GM10266 (cell line): ENCODE measurements at regions not wholly inside any gene's neighbourhood (a gene's known extent, or its start where the extent isn't known, plus 50 kb on each side); places are given as distances from the start of the nearest gene placed in this dataset.

Experiments
- DNase-seq: peaks from one replicate; pipeline ENCODE4 v3.0.0; 2012; ENCODE audit errors: extremely low spot score
- TF ChIP-seq, protein P1 (sequence below): IDR thresholded peaks from 2 replicates; pipeline ENCODE4 v1.5.1; 2012; ENCODE audit warnings: mild to moderate bottlenecking, low read depth; ENCODE audit not compliant: control insufficient read depth, insufficient read depth; ENCODE audit errors: missing control alignments

DNA sequence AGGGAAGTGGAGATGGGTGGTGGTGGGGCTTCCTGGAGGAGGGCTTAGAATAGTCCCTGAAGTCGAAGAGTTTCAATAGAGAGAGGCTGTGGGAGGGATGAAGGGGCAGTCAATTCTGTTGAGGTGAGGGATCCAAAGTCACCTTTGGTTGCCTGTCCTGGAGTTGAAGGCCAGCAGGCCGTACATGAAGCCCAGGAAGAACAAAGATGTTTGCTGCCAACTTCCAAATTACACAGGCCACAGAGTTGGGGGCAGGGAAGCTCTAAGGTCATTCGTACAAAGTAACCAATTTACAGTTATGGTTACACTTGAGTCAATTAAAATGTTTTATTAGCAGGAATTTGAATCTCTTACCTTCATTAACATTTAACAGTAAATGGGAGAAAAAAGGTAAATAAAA lies 77.9 kb downstream of the FOXB1 start:
- no peak for DNase-seq
- TF ChIP-seq, protein P1, sequence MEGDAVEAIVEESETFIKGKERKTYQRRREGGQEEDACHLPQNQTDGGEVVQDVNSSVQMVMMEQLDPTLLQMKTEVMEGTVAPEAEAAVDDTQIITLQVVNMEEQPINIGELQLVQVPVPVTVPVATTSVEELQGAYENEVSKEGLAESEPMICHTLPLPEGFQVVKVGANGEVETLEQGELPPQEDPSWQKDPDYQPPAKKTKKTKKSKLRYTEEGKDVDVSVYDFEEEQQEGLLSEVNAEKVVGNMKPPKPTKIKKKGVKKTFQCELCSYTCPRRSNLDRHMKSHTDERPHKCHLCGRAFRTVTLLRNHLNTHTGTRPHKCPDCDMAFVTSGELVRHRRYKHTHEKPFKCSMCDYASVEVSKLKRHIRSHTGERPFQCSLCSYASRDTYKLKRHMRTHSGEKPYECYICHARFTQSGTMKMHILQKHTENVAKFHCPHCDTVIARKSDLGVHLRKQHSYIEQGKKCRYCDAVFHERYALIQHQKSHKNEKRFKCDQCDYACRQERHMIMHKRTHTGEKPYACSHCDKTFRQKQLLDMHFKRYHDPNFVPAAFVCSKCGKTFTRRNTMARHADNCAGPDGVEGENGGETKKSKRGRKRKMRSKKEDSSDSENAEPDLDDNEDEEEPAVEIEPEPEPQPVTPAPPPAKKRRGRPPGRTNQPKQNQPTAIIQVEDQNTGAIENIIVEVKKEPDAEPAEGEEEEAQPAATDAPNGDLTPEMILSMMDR = no peak

DNA sequence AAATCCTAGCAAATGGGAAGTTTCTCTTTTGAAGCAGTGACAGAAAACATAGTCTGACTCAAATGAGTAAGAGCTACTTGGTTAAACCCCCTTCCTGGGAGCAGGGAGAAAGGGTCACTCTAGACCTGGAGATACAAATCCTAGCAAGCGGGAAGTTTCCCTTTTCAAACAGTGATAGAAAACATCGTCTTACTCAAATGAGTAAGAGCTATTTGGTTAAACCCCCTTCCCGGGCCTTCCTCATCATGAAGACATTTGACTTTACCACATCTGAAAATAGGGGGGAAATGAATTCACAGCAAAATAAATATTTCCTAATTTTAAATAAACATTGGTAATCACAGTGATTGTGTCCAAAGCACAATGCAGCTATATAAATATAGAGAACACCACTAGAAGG lies 79.2 kb downstream of the FOXB1 start:
- TF ChIP-seq, protein P1 = no peak
- no peak for DNase-seq

DNA sequence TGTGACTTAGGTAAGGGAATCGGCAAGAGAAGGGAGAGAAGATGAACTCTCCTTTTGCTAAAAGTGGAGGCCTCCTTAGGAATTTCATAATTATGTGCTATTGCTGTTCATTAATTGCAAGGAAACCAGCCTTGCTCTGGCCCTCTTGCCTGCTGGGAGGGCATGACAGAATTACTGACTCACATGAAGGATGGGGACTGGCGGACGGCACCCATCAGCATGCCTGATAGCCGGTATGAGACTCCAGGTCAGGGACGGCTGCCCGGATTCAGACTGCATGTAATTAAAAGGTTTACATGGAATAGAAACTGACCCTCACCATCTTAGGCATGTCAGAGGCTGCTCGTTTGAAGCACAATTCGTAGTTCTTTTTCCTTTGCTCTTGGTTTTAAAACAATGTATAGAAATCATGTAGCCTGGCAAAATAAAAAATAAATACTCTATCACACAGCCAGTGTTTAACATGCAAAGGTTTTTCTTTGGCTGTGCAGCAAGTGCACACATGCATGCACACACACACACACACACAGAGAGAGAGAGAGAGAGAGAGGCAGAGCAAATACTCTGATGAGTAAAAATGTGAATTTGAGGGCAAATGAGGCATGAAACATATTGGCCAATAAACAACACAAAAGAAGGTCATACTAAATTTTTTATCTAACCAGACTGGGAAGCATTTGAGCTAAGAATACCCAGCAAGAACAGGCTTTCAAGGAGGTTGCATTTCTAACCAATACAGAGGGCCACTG lies 82.7 kb downstream of the FOXB1 start:
- DNase-seq = no peak
- TF ChIP-seq, protein P1 = no peak

DNA sequence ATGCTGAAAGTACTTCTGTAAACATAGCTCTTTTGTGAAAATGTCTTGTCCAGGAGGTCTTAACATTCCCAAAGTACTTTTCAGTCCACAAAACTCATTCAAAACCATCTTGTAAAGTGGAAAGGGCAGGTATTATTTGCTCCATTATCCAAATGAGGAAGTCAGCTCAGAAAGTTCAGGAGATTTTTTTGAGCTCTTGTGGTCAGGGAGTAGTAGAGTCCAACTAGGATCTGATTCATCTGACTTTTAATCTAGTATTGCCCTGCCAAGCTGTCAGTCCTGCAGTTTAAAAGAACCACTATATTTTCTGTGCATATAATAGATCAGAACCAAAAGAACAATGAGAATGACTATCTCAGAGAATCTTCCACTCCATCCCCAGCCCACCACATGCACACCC lies 83.5 kb downstream of the FOXB1 start:
- TF ChIP-seq, protein P1 = no peak
- no peak for DNase-seq

DNA sequence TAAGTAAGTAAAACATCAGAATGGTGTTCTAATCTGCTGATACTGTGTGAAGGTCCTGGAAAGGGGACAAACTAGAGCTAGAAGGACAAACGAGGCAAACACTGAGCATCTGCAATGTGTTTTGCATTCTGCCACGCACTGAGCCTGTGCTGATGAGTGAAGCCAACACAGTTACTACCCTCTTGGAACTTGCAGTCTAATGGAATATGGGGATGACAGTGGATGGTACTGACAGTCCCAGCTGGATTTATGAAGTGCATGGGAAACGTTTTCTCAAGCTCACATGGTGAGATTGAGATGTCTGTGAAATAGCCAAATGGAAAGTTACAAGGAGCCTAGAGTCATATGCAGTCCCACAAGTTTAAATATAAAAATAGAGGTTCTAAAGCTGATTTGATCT lies 86.6 kb downstream of the FOXB1 start:
- DNase-seq = no peak
- TF ChIP-seq, protein P1 = no peak

DNA sequence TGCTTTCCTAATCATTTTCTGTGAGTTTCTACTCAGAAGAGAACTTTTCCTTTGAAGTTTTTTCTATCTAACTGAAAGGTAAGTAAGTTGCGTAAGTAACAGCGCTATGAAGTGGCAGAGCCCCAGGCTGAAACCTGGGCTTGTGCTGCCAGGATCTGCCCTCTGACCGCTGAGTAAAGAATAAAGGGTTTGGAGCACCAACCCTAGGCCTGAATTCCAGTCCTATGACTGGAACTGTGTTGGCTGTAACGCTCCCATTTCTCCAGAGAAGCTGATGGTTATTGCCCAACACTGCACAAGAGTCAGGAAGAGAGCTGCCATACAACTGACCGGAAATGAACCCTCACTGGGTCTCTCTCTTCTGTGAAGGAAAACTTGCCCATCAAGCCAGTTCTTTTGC lies 87.0 kb downstream of the FOXB1 start:
- TF ChIP-seq, protein P1 = no peak
- DNase-seq = no peak

DNA sequence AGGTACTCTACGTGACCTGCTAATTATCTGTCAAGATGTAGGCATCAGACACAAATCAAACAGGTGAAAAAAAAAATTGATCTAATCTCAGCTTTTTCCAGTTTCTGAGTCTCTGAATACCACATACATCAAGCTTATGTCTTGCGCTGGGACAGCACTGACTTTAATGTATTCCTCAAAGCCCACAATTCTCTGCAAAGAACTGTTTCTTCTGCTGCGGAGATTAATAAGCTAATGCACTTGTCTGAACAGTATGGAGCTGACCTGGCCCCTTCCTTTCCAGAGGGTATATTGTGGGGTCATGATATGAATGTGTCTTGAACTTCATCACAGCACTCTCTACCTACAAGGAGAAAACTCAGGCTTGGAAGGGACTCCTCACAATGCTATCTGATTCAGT lies 87.8 kb downstream of the FOXB1 start:
- TF ChIP-seq, protein P1 = no peak
- no peak for DNase-seq
